M059J (cell line): ENCODE measurements at regions not wholly inside any gene's neighbourhood (a gene's known extent, or its start where the extent isn't known, plus 50 kb on each side); places are given as distances from the start of the nearest gene placed in this dataset.
"Not testable (repeated sequence)": the region's sequence is repeated elsewhere in the genome, so short reads cannot be mapped to it uniquely, and the experiment has no call there.

Experiments
- DNase-seq: peaks from one replicate; pipeline ENCODE4 v3.0.0-alpha.2; 2012; ENCODE audit warnings: low read depth

GRCh38 chr13:62556978-62557377 lies 1141.3 kb upstream of the PCDH20 start:
- DNase-seq: no peak

- DNase-seq: no peak
Observed at GRCh38 chr13:62551588-62551987, 1135.9 kb upstream of the PCDH20 start.

GRCh38 chr13:62544928-62545327 lies 1129.3 kb upstream of the PCDH20 start:
- no peak for DNase-seq

- no peak for DNase-seq
Observed at GRCh38 chr13:62537593-62537992, 1121.9 kb upstream of the PCDH20 start.

GRCh38 chr13:62525652-62526051 lies 1110.0 kb upstream of the PCDH20 start:
- no peak for DNase-seq

- no peak for DNase-seq
Observed at GRCh38 chr13:62524498-62524897, 1108.8 kb upstream of the PCDH20 start.

GRCh38 chr13:62524061-62524460 lies 1108.4 kb upstream of the PCDH20 start:
- DNase-seq: no peak

- DNase-seq: peak; percentile 3
Observed at GRCh38 chr13:62512194-62513141, 1096.8 kb upstream of the PCDH20 start.

- no peak for DNase-seq
Observed at GRCh38 chr13:62510906-62511655, 1095.4 kb upstream of the PCDH20 start.

GRCh38 chr13:62502588-62502987 lies 1086.9 kb upstream of the PCDH20 start:
- no peak for DNase-seq

- no peak for DNase-seq
Observed at GRCh38 chr13:62489731-62490130, 1074.1 kb upstream of the PCDH20 start.

GRCh38 chr13:62483774-62484173 lies 1068.1 kb upstream of the PCDH20 start:
- DNase-seq: no peak

GRCh38 chr13:62482351-62482750 lies 1066.7 kb upstream of the PCDH20 start:
- DNase-seq: no peak

- no peak for DNase-seq
Observed at GRCh38 chr13:62473944-62474237, 1058.2 kb upstream of the PCDH20 start.

GRCh38 chr13:62473190-62473943 lies 1057.7 kb upstream of the PCDH20 start:
- no peak for DNase-seq

- no peak for DNase-seq
Observed at GRCh38 chr13:62453761-62454160, 1038.1 kb upstream of the PCDH20 start.

- no peak for DNase-seq
Observed at GRCh38 chr13:62450759-62451158, 1035.1 kb upstream of the PCDH20 start.

GRCh38 chr13:62447771-62448382 lies 1032.2 kb upstream of the PCDH20 start:
- DNase-seq: not testable (repeated sequence)

GRCh38 chr13:62444805-62445204 lies 1029.2 kb upstream of the PCDH20 start:
- no peak for DNase-seq

GRCh38 chr13:62434081-62434480 lies 1018.4 kb upstream of the PCDH20 start:
- no peak for DNase-seq

- DNase-seq: no peak
Observed at GRCh38 chr13:62433660-62434059, 1018.0 kb upstream of the PCDH20 start.

- no peak for DNase-seq
Observed at GRCh38 chr13:62432906-62433305, 1017.3 kb upstream of the PCDH20 start.
